ENCODE measurements at regions not wholly inside any gene's neighbourhood (a gene's known extent, or its start where the extent isn't known, plus 50 kb on each side); places are given as distances from the start of the nearest gene placed in this dataset.

DNA sequence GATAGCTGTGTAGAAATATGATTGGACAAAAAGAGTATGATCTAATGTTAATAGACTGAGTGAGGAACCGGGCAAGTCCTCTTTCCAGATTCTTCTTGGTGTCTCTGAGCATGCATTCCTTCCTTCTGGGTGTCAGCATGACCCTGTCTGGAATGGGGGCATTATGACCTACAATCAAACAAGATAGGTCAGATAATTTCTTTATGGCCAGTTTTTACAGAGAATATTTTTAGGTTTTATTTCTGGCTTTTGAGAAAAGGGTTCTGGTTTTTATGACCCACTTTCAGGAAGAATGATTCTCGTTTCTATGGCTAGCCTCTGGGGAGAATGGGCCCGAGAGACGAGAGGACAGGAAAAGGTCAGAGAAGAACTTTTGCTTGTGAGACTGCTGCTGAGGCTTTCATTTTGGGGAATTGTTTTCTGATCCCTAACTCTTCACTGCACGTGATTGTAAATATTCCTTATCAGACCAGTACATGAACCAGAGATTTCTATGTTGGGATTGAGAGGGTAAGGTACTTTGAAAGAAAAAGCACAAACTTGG, 383.8 kb downstream of the AASDHPPT start:
- no peak for DNase-seq

GRCh38 chr11:106461839-106462545, 384.5 kb downstream of the AASDHPPT start:
- DNase-seq, result peak; percentile 45

- no peak for DNase-seq
Observed at GRCh38 chr11:106463154-106463553, 385.7 kb downstream of the AASDHPPT start.

DNA sequence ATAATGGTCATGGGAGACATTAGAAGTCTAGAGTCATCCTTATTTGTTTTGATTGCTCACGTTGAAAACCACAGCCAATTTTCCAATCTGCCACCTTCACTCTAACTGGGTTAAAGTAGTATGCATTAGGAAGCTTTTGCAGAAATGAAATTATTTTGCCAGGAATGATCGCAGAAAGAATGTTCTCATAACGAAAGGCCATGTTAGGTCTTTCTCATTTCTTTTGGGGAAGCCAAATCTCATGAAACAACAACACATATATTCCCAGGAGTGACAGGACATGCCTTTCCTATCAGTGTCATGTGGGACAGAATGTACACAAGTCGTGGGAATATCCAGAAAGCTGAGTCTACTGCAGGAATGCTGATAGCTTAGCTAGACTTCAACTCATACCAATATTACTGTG, 386.3 kb downstream of the AASDHPPT start:
- DNase-seq, result no peak

DNA sequence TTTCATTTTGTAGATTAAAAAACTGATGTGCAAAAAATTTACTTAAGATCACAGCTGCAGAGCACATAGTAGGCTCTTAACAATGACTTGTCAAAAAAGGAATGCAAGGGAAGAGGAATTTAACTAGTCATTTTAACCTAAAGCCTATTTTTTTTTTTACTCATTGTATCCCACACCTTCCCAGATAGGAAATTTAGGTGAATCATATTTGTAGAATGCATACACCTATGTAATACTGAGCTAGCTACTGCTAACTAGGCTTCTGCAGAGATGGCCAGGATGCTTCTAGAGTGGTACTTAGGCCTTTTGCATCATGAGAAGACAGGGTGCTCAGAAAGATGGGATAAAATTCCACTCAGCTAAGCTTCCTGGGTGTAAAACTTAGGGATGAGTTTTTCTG, 387.3 kb downstream of the AASDHPPT start:
- no peak for DNase-seq

- DNase-seq, result no peak
Observed at GRCh38 chr11:106466521-106467080, 389.1 kb downstream of the AASDHPPT start.

GRCh38 chr11:106467501-106467900, 390.0 kb downstream of the AASDHPPT start:
- no peak for DNase-seq

DNA sequence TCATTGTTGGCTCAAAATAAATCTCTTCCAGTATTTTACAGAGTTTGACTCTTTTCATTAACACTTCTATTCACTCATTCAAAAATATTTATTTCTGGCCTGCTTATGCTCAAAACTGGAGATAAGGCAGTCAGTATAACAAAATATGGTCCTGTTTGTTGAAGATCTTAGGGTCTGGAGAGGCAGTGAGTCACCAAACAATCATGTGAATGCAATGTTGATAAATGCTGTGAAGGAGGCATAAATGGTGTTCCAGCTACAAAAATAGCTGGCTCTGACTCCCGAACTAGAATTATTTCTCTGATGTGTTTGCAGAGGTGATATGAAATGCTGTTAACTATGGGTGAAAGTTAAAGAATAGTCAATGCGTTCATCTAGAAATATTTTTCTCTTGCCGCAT, 390.6 kb downstream of the AASDHPPT start:
- no peak for DNase-seq

DNA sequence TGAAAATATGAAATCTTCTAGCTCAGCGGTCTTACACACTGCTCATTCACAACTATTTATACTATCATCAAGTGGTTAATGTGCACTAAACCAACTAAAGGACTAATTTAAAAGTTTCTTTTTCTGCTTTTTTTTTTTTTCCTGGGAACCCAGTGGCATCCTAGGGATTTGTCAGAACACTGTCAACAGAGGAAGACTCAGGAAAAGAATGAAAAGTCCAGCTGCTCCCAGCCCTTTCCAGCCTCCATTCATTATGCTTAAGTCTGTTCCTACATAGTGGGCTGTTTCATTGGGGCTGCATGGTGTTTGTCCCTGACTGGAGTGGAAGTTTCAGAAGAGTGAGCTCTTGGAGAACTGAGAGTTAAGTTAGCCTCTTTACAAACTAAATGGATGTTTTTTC, 391.1 kb downstream of the AASDHPPT start:
- no peak for DNase-seq

DNA sequence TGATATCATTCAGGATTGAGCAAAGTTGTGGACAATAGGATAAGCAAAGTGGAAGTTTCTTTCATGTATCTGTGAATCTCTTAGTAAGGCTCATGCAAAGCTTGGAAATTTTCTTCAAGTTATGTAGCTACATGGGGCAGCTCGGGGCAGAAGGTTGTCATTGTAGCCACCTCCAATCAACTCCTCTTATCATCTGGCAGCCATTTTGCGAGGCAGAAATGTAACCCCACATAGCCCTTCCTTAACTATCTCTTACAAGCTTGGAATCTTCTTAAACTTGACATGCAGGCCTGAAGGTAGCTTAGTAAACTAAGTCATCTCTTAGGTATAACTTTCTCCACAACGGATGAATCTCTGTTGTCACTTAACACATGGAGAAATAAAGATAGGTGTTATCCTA, 392.8 kb downstream of the AASDHPPT start:
- no peak for DNase-seq

GRCh38 chr11:106471276-106471675, 393.8 kb downstream of the AASDHPPT start:
- DNase-seq, result no peak

DNA sequence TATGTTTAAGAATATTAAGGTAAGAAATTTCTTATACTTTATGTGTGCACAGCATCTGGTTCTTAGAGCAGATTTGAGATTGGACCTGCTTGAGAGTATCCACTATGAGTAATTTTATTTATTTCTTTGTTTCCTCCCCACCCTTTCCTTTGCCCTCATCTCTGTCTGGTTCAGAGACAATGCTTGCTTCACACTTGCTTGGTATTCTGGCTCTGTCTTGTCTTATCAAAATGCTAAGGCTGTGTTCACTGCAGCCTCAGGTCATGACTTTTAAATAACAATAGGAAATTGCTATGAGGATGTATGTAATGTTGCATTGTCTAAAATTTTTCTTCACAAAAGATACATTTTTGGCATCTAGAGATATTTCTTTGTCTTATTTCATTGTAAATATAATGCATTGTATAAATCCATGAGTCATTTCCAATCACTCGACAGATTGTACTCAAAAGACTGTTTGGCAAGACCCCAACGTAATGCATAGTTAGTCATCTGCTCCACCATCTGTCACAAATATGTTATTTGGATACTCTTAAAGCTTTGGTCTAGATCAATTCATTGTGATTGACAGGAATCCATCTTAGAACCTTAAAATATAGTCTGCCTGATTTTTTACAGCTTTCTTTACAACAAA, 395.7 kb downstream of the AASDHPPT start:
- no peak for DNase-seq

DNA sequence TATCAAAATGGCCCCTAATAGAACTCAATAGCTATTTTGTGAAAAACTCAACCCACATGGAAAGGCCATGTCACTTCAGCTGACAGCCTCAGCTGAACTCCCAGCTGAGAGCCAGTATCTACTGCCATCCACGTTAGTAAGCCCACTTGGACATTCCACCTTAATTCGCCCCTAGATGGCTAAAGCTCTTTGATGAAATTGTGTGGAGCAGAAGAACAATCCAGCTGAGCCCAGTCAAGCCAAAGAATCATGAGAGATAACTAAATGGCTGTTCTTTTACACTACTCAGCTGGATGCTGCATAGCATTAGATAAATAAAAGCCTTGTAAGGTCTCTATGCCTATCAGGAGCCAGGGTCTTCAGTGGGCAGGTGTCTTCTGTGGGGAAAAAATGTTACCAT, 396.8 kb downstream of the AASDHPPT start:
- DNase-seq, result no peak

DNA sequence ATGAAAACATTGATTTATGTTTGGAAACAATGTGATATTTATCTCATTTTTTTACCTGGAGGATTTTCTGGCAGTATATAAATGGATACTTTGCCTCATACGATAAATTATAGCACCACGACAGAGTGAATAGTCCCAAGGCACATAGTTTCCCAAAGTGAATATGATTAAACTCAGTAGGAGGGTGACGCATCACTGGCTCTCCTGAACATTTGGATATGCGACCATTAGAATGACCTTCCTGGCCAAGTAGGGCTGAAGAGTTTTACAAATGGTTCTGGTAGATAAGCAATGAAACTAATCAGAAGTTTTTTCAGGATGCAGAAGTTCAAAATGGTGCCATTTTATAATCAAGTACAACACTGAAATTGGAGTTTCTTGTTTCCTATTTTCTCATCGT, 397.7 kb downstream of the AASDHPPT start:
- no peak for DNase-seq

- no peak for DNase-seq
Observed at GRCh38 chr11:106477776-106478175, 400.3 kb downstream of the AASDHPPT start.

DNA sequence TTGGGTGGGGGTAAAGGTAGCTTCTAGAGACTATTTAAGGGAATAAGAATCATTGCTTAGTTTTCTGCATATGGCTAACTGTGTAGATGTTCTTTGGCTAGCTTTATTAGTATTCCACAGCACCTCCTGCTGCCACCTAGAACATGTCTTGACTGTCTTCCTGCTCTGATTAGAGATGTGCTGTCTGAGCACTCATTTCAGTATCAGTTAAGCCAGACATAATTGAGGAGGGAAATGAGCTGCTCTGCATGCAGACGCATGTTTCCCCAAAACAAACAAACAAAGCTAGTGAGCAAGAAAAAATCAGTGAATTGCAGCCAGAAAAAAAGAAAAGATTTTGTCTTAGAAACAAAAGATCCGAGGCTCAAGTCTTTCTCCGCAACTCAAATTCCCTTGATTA, 402.2 kb downstream of the AASDHPPT start:
- no peak for DNase-seq

DNA sequence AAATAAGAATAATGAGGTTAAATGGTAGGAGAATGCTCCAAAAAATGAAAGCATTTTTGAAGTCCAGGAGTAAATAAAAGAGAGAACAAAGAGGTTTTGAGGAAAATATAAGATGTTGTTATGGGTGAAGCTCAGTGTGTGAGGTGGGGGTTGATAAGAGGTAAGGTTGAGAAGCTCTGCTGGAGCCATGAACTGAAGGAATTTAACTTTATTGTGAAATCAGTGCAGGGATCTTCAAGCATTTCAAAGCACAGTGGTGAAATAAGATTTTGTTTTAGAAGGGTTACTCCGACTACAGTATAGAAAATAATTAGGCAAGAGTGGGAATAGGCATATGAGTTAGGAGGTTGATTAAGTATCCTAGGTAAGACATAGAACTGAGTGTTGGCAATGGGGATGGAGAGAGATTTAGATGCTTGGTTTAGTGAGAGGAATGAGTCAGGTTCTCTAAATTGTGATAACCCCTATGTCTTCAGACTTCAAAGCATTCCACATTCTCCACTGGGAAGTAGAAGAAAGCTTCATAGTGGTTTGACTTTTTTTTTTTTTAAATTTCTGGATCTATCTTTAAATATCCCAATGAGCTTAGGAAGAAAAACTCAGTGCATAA, 403.2 kb downstream of the AASDHPPT start:
- no peak for DNase-seq

DNA sequence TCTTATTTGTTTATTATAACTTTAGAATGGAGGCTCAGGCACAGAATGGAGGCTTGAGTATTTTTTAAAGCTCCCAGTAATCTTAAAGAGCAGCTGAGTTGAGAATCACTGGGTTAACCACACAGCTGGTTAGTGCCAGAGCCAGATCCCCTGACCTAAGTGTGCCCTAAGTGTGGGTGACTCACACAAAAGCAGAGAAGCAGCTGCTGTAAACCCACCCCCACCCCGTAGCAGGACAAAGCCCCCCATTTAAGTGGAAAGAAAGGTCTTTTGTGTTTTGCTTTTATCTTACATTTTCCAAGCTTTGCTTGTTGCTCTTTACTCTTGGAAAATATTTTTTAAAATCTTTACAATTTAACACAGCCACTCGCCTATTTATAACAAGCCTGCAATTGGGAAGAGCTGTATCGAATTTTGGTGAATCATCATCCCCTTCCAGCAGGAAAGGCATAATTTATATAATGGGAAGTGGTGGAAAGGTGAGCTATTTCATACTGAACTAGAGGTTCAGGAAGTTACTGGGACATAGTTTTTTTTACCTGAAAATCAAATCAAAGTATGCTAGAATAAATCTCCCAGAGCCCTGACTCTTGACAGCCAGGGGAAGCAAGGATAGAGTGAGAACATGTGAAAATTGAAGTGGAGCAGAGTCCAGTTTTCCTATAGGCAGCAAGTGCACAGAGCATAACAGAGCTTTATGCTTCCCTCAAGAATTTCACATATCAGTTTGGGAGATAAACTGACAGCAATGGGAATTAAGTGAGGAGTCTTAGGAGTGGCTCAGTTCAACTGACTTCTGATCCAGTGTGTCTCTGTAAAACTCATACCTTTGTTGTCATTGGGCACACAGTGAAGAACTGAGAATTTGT, 405.7 kb downstream of the AASDHPPT start:
- no peak for DNase-seq

- no peak for DNase-seq
Observed at GRCh38 chr11:106491751-106492150, 414.3 kb downstream of the AASDHPPT start.

GRCh38 chr11:106493751-106494150, 416.3 kb downstream of the AASDHPPT start:
- no peak for DNase-seq

GRCh38 chr11:106495046-106495445, 417.6 kb downstream of the AASDHPPT start:
- no peak for DNase-seq

DNA sequence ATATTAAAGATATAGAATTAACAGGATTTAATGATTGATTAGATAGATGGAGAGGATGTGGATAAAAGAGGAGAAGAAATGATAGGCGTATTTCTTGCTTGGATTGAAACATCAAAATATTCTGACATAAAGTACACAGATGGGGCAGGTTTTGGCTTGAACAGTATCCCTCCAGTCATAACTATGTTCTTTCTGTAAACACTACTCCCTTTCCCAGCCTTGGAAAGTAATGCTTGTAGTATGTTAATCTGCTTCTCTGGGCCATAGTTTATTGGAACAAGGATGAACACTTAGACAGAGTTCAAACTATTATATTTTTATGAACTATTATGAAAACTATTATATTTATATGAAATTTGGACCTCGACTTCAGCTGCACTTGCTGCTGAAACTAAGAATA, 419.2 kb downstream of the AASDHPPT start:
- no peak for DNase-seq

Measured in renal pelvis (tissue), 1 donor.